Erythroblast (primary cell): ENCODE measurements at regions not wholly inside any gene's neighbourhood (a gene's known extent, or its start where the extent isn't known, plus 50 kb on each side); places are given as distances from the start of the nearest gene placed in this dataset.
"Not testable (repeated sequence)": the region's sequence is repeated elsewhere in the genome, so short reads cannot be mapped to it uniquely, and the experiment has no call there.

Source experiments
- GATA1 ChIP-seq: IDR thresholded peaks from 2 replicates; pipeline ENCODE4 v1.6.1; 2011; ENCODE audit warnings: low read depth, mild to moderate bottlenecking, control low read depth, low read length, moderate library complexity
- POLR2A ChIP-seq: IDR thresholded peaks from 2 replicates; pipeline ENCODE4 v1.6.1; 2011; ENCODE audit warnings: mild to moderate bottlenecking, low read length

- TF ChIP-seq POLR2A, GATA1: not testable (repeated sequence)
These were observed 96.7 kb downstream of the TBC1D26 start for GRCh38 chr17:15828727-15829314.
